ENCODE measurements at regions not wholly inside any gene's neighbourhood (a gene's known extent, or its start where the extent isn't known, plus 50 kb on each side); places are given as distances from the start of the nearest gene placed in this dataset.

GRCh38 chr6:156319707-156320106, 457.5 kb upstream of the ARID1B start:
- no peak for ATAC-seq
- no peak for DNase-seq (ENCODE audit: low spot score)

GRCh38 chr6:156316583-156317125, 460.5 kb upstream of the ARID1B start:
- ATAC-seq (no peak), DNase-seq (ENCODE audit: low spot score) (no peak)

- ATAC-seq (no peak), DNase-seq (ENCODE audit: low spot score) (no peak)
These were observed 462.0 kb upstream of the ARID1B start for GRCh38 chr6:156315146-156315545.

- ATAC-seq (no peak), DNase-seq (ENCODE audit: low spot score) (no peak)
These were observed 464.1 kb upstream of the ARID1B start for GRCh38 chr6:156313037-156313436.

GRCh38 chr6:156311291-156311690, 465.9 kb upstream of the ARID1B start:
- ATAC-seq, result no peak
- no peak for DNase-seq (ENCODE audit: low spot score)

- no peak for ATAC-seq
- no peak for DNase-seq (ENCODE audit: low spot score)
These were observed 466.5 kb upstream of the ARID1B start for GRCh38 chr6:156310701-156311100.

- no peak for ATAC-seq
These were observed 468.2 kb upstream of the ARID1B start for GRCh38 chr6:156309017-156309416.

GRCh38 chr6:156308604-156309003, 468.6 kb upstream of the ARID1B start:
- ATAC-seq (no peak), DNase-seq (ENCODE audit: low spot score) (no peak)

More at GRCh38 chr6:156309017-156309416, 468.2 kb upstream of the ARID1B start:
- DNase-seq (ENCODE audit: low spot score), result no peak

GRCh38 chr6:156306531-156306930, 470.6 kb upstream of the ARID1B start:
- ATAC-seq (no peak), DNase-seq (ENCODE audit: low spot score) (no peak)

GRCh38 chr6:156283091-156283490, 494.1 kb upstream of the ARID1B start:
- ATAC-seq (no peak), DNase-seq (ENCODE audit: low spot score) (no peak)

- DNase-seq (ENCODE audit: low spot score), result no peak
- no peak for ATAC-seq
These were observed 495.1 kb upstream of the ARID1B start for GRCh38 chr6:156282087-156282486.

GRCh38 chr6:156281266-156281665, 495.9 kb upstream of the ARID1B start:
- DNase-seq (ENCODE audit: low spot score), result no peak
- ATAC-seq, result no peak

- ATAC-seq (no peak), DNase-seq (ENCODE audit: low spot score) (no peak)
These were observed 497.1 kb upstream of the ARID1B start for GRCh38 chr6:156280065-156280464.

- DNase-seq (ENCODE audit: low spot score) (no peak), ATAC-seq (no peak)
These were observed 497.8 kb upstream of the ARID1B start for GRCh38 chr6:156279261-156279969.

GRCh38 chr6:156273065-156273711, 504.0 kb upstream of the ARID1B start:
- ATAC-seq, result no peak
- DNase-seq (ENCODE audit: low spot score), result no peak

GRCh38 chr6:156269751-156270369, 507.3 kb upstream of the ARID1B start:
- DNase-seq (ENCODE audit: low spot score) (no peak), ATAC-seq (no peak)

- DNase-seq (ENCODE audit: low spot score) (no peak), ATAC-seq (no peak)
These were observed 508.3 kb upstream of the ARID1B start for GRCh38 chr6:156268849-156269248.

- DNase-seq (ENCODE audit: low spot score), result peak; percentile 65
- ATAC-seq, result peak; percentile 80
These were observed 515.2 kb upstream of the ARID1B start for GRCh38 chr6:156262014-156262413.

GRCh38 chr6:156260815-156261214, 516.4 kb upstream of the ARID1B start:
- ATAC-seq (no peak), DNase-seq (ENCODE audit: low spot score) (no peak)

- DNase-seq (ENCODE audit: low spot score) (no peak), ATAC-seq (no peak)
These were observed 518.2 kb upstream of the ARID1B start for GRCh38 chr6:156258981-156259380.

GRCh38 chr6:156256161-156256560, 521.0 kb upstream of the ARID1B start:
- no peak for DNase-seq (ENCODE audit: low spot score)
- ATAC-seq, result no peak

- ATAC-seq (no peak), DNase-seq (ENCODE audit: low spot score) (no peak)
These were observed 522.9 kb upstream of the ARID1B start for GRCh38 chr6:156254240-156254639.
